ENCODE measurements at regions not wholly inside any gene's neighbourhood (a gene's known extent, or its start where the extent isn't known, plus 50 kb on each side); places are given as distances from the start of the nearest gene placed in this dataset.

- no peak for TF ChIP-seq CTCF (conservative IDR thresholded peaks at IDR 0.05; ENCODE audit: low read depth, low read length)
- TF ChIP-seq RAD21 (IDR thresholded peaks at IDR 0.05; ENCODE audit: low read length) = no peak
- no peak for TF ChIP-seq SMC3 (IDR thresholded peaks at IDR 0.05; ENCODE audit: low read depth, low read length)
- no peak for TF ChIP-seq RCOR1 (IDR thresholded peaks at IDR 0.05; ENCODE audit: insufficient replicate concordance, low read length)
- no peak for TF ChIP-seq POLR2A (IDR thresholded peaks at IDR 0.05; ENCODE audit: low read depth, low read length)
- TF ChIP-seq, protein P1, sequence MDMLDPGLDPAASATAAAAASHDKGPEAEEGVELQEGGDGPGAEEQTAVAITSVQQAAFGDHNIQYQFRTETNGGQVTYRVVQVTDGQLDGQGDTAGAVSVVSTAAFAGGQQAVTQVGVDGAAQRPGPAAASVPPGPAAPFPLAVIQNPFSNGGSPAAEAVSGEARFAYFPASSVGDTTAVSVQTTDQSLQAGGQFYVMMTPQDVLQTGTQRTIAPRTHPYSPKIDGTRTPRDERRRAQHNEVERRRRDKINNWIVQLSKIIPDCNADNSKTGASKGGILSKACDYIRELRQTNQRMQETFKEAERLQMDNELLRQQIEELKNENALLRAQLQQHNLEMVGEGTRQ (IDR thresholded peaks at IDR 0.05; ENCODE audit: low read depth, low read length) = no peak
- TF ChIP-seq BHLHE40 (IDR thresholded peaks at IDR 0.05; ENCODE audit: low read depth, low read length) = no peak
- TF ChIP-seq, protein P2, sequence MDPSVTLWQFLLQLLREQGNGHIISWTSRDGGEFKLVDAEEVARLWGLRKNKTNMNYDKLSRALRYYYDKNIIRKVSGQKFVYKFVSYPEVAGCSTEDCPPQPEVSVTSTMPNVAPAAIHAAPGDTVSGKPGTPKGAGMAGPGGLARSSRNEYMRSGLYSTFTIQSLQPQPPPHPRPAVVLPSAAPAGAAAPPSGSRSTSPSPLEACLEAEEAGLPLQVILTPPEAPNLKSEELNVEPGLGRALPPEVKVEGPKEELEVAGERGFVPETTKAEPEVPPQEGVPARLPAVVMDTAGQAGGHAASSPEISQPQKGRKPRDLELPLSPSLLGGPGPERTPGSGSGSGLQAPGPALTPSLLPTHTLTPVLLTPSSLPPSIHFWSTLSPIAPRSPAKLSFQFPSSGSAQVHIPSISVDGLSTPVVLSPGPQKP (IDR thresholded peaks at IDR 0.05; ENCODE audit: borderline replicate concordance, low read depth, low read length) = no peak
- TF ChIP-seq MXI1 (IDR thresholded peaks at IDR 0.05; ENCODE audit: borderline replicate concordance, low read depth, low read length) = no peak
- TF ChIP-seq CHD1 (IDR thresholded peaks at IDR 0.05; ENCODE audit: low read depth, low read length) = no peak
- no peak for TF ChIP-seq FOS (IDR thresholded peaks at IDR 0.05; ENCODE audit: low read depth, low read length)
- TF ChIP-seq CEBPB (IDR thresholded peaks at IDR 0.05; ENCODE audit: low read depth, low read length) = no peak
Measured at GRCh38 chr5:93829346-93829745, 87.9 kb upstream of the POU5F2 start.
